Thoracic aorta (tissue), 2 donors: ENCODE measurements at regions not wholly inside any gene's neighbourhood (a gene's known extent, or its start where the extent isn't known, plus 50 kb on each side); places are given as distances from the start of the nearest gene placed in this dataset.

Source experiments
- ATAC-seq: fragments of 150-250 bp; one replicate; pipeline ENCODE4 v1.8.0; 2017; ENCODE audit warnings: low read depth; ENCODE audit not compliant: insufficient number of reproducible peaks, low FRiP score
- DNase-seq: peaks from one replicate; pipeline ENCODE4 v3.0.0-alpha.2; 2020; ENCODE audit warnings: low spot score
- H3K27ac ChIP-seq, 2 donors: fragments of 200-600 bp; sonication (generic); 1 replicate in 1 of 2; 2 replicates in 1 of 2; pipeline ENCODE4 v1.5.1; 2016; ENCODE audit warnings: mild to moderate bottlenecking in 2 of 2, moderate library complexity in 2 of 2
- H3K27me3 ChIP-seq: fragments of 200-600 bp; sonication (generic); replicated peaks from 2 replicates; pipeline ENCODE4 v1.6.0; 2016; ENCODE audit warnings: mild to moderate bottlenecking; ENCODE audit not compliant: insufficient read depth
- H3K36me3 ChIP-seq: fragments of 200-600 bp; sonication (generic); one replicate; pipeline ENCODE4 v1.5.1; 2016
- H3K4me1 ChIP-seq, 2 donors: fragments of 200-600 bp; sonication (generic); 1 replicate in 1 of 2; 2 replicates in 1 of 2; pipeline versions ENCODE4 v1.5.1 to v1.6.0; 2016; ENCODE audit warnings: low read depth in 2 of 2, mild to moderate bottlenecking in 1 of 2; ENCODE audit not compliant: control insufficient read depth in 1 of 2
- H3K4me3 ChIP-seq: fragments of 200-600 bp; sonication (generic); 2 replicates; pipeline ENCODE4 v1.5.1; 2016; ENCODE audit warnings: mild to moderate bottlenecking
- H3K9me3 ChIP-seq: fragments of 200-600 bp; sonication (generic); 2 replicates; pipeline ENCODE4 v1.5.1; 2016
- TF ChIP-seq, protein P1 (sequence below): fragments of 200-600 bp; sonication (generic); IDR thresholded peaks from one replicate; pipeline ENCODE4 v1.5.1; 2019; ENCODE audit warnings: antibody characterized with exemption

DNA sequence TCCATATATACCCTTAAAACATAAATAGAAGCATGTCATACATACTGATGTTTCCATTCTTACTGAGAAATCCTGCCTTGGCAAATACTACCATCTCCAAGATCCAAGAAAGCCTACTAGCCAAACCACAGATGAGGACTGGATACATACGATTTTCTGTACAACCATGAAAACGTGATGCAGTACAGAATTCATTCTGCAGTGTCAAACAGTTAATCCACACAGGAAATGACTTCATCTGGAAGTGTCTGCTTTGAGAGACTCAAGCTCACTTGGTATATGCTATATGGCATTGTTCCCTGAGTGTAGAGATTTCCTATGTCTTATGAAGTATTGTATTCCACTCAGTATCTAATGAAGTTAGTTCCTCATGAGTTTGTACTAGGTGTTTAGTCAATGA lies 94.3 kb downstream of the CT47B1 start:
- TF ChIP-seq, protein P1, sequence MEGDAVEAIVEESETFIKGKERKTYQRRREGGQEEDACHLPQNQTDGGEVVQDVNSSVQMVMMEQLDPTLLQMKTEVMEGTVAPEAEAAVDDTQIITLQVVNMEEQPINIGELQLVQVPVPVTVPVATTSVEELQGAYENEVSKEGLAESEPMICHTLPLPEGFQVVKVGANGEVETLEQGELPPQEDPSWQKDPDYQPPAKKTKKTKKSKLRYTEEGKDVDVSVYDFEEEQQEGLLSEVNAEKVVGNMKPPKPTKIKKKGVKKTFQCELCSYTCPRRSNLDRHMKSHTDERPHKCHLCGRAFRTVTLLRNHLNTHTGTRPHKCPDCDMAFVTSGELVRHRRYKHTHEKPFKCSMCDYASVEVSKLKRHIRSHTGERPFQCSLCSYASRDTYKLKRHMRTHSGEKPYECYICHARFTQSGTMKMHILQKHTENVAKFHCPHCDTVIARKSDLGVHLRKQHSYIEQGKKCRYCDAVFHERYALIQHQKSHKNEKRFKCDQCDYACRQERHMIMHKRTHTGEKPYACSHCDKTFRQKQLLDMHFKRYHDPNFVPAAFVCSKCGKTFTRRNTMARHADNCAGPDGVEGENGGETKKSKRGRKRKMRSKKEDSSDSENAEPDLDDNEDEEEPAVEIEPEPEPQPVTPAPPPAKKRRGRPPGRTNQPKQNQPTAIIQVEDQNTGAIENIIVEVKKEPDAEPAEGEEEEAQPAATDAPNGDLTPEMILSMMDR, result no peak
- Histone ChIP-seq H3K27ac (no peak overlapping the region), H3K36me3 (no peaks in the 10 kb centered on the region), H3K27me3 (no peaks in the 10 kb centered on the region), H3K9me3 (no peaks in the 10 kb centered on the region), H3K4me3 (no peak overlapping the region), H3K4me1 (no peaks in the 10 kb centered on the region)
- ATAC-seq (no peak), DNase-seq (no peak)

DNA sequence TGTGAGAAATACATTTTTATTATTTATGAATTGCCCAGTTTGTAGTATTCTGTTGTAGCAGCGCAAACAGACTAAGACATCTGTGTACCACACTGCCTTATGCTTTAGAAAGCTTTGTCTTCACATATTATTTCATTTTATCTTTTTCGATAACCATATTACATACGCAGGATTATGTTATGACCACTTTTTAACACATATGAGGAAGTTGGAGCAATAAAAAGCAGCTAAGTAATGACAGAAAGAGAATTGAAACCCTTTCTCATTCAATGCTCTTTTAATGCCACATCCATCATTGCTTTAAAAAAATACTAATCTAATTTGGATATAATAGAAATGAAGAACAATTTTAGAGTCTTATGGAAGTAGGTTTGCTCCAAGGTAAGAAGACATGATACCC lies 99.7 kb downstream of the CT47B1 start:
- Histone ChIP-seq H3K9me3 (no peaks in the 10 kb centered on the region), H3K27me3 (no peaks in the 10 kb centered on the region), H3K27ac (no peak overlapping the region), H3K4me1 (no peaks in the 10 kb centered on the region), H3K4me3 (no peak overlapping the region), H3K36me3 (no peaks in the 10 kb centered on the region)
- TF ChIP-seq, protein P1, result no peak
- ATAC-seq (no peak), DNase-seq (no peak)

DNA sequence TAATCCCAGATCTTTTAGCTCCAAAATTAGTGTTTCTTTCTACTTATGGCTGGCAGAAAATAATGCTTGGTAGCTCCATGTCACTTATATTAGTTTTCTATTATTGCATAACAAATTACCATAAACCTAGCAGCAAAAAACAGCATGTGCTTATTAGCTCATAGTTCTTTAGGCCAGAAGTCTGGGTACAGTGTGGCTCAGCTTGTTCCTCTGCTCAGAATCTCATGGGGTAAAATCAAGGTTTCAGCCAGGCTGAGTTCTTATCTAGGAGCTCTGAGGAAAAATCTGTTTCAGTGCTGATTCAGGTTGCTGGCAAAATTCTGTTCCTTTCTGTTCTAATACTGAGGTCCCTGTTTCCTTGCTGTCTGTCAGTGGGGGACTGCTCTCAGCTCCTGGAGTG lies 101.1 kb downstream of the CT47B1 start:
- TF ChIP-seq, protein P1, result no peak
- DNase-seq (no peak), ATAC-seq (no peak)
- H3K36me3 ChIP-seq, result no peaks in the 10 kb centered on the region
- H3K4me3 ChIP-seq, result no peak overlapping the region
- no peaks in the 10 kb centered on the region for H3K4me1 ChIP-seq
- H3K27me3 ChIP-seq, result no peaks in the 10 kb centered on the region
- H3K27ac ChIP-seq, result no peak overlapping the region
- no peaks in the 10 kb centered on the region for H3K9me3 ChIP-seq

DNA sequence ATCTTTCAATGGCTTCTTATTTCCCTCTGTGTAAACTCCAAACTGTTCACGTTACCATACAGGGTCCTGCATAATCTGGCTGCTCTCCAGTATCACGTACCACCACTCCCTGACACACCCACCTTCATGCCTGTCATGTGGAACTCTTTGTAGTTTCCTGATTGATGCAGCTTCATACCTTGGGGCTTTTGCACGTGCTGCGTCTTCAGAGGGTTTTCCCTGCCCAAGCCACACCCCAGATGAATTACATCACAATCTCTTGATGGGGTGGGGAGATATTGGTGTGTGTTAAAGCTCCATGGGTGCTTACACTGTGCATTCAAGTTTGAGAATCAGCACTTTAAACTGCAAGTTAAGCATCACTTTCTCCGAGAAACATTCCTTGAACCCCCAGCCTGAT lies 101.9 kb downstream of the CT47B1 start:
- Histone ChIP-seq H3K27me3 (no peaks in the 10 kb centered on the region), H3K27ac (no peak overlapping the region), H3K36me3 (no peaks in the 10 kb centered on the region), H3K4me3 (no peak overlapping the region), H3K4me1 (no peaks in the 10 kb centered on the region), H3K9me3 (no peaks in the 10 kb centered on the region)
- TF ChIP-seq, protein P1, result no peak
- ATAC-seq (no peak), DNase-seq (no peak)

DNA sequence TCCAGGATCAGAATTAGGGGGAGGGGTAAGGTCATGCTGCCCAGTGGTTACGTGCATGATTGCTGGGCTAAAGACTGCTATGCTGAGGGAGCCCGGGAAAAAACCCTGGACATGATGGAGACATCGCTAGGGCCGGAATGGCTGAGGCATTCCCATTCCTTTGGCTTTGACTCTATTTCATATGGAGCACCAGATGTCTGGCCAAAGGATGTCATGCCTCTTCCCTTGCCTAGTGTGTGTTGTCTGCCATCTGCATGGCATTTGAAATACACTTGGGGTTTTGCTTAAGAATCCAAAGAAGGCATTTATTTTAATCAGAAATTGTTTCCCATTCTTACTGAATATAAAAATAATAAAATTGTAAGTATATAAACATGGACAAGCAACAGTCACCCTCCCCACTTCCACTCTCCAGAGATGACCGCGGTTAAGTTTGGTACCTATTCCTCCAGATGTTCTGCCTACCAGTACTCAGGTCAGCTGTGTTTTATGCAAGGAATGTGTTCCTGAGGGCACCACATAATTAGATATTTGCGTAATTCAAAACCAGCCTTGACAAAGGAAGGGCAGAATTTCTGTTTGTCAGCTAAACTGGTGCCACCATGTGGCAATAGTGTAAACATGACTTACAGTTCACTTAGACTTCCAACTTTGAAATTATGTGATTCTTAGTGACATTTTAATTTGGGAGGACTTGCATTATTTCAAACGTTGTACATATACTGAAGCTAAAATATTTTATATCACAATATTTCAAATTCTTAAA lies 105.9 kb downstream of the CT47B1 start:
- TF ChIP-seq, protein P1, result peak; percentile 25
- ATAC-seq (peak; percentile 36), DNase-seq (no peak)
- Histone ChIP-seq H3K36me3 (no peaks in the 10 kb centered on the region), H3K4me3 (no peak overlapping the region), H3K27me3 (no peaks in the 10 kb centered on the region), H3K4me1 (no peaks in the 10 kb centered on the region), H3K9me3 (no peaks in the 10 kb centered on the region), H3K27ac (no peak overlapping the region)
